ENCODE measurements at regions not wholly inside any gene's neighbourhood (a gene's known extent, or its start where the extent isn't known, plus 50 kb on each side); places are given as distances from the start of the nearest gene placed in this dataset.

GRCh38 chr14:76599141-76599540 lies 162.1 kb upstream of the VASH1 start:
- Mint-ChIP-seq H3K4me1 (ENCODE audit: low read depth) (no peaks in the 10 kb centered on the region), H3K27ac (ENCODE audit: unreplicated experiment) (no peak overlapping the region), H3K9me3 (ENCODE audit: low read depth) (peaks cover 10% of the 10 kb centered on the region), H3K27me3 (ENCODE audit: low read depth) (peaks cover 17% of the 10 kb centered on the region), H3K36me3 (ENCODE audit: low read depth) (no peaks in the 10 kb centered on the region), H3K4me3 (ENCODE audit: unreplicated experiment) (no peak overlapping the region)
- TF ChIP-seq CTCF (IDR thresholded peaks at IDR 0.05): no peak
- DNase-seq (ENCODE audit: low spot score): no peak

GRCh38 chr14:76599559-76600287 lies 161.5 kb upstream of the VASH1 start:
- DNase-seq (ENCODE audit: low spot score): no peak
- Mint-ChIP-seq H3K9me3 (ENCODE audit: low read depth) (peaks cover 10% of the 10 kb centered on the region), H3K4me1 (ENCODE audit: low read depth) (no peaks in the 10 kb centered on the region), H3K36me3 (ENCODE audit: low read depth) (no peaks in the 10 kb centered on the region), H3K27me3 (ENCODE audit: low read depth) (peaks cover 19% of the 10 kb centered on the region), H3K27ac (ENCODE audit: unreplicated experiment) (no peak overlapping the region), H3K4me3 (ENCODE audit: unreplicated experiment) (no peak overlapping the region)
- no peak for TF ChIP-seq CTCF (IDR thresholded peaks at IDR 0.05)

DNA sequence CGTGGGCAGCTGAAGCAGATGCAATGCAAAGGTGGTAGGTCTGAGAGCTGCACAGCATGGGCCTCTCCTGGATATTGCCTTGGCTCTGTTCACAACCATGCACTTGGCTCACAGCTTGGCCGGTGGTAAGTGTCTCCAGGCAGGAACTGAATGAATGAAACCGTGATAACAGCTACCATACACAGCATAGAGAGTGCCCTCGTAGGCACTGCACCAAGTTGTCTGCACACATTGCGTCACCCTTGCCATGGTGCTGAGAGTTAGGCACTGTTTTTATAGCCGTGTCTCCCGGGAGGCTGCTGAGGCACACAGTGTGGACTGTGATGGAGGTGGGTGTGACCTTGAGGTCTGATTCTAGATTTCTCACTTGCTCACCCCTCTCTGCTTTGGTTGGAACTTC lies 157.6 kb upstream of the VASH1 start:
- no peak overlapping the region for H3K27ac Mint-ChIP-seq (ENCODE audit: unreplicated experiment)
- TF ChIP-seq CTCF (IDR thresholded peaks at IDR 0.05): no peak
- H3K27me3 Mint-ChIP-seq (ENCODE audit: low read depth): peaks cover 11% of the 10 kb centered on the region
- no peaks in the 10 kb centered on the region for H3K36me3 Mint-ChIP-seq (ENCODE audit: low read depth)
- no peak overlapping the region for H3K4me3 Mint-ChIP-seq (ENCODE audit: unreplicated experiment)
- H3K4me1 Mint-ChIP-seq (ENCODE audit: low read depth): no peaks in the 10 kb centered on the region
- peaks cover 10% of the 10 kb centered on the region for H3K9me3 Mint-ChIP-seq (ENCODE audit: low read depth)
- DNase-seq (ENCODE audit: low spot score): no peak

- H3K9me3 Mint-ChIP-seq (ENCODE audit: low read depth): no peaks in the 10 kb centered on the region
- H3K27me3 Mint-ChIP-seq (ENCODE audit: low read depth): peaks cover 18% of the 10 kb centered on the region
- H3K36me3 Mint-ChIP-seq (ENCODE audit: low read depth): no peaks in the 10 kb centered on the region
- TF ChIP-seq CTCF (IDR thresholded peaks at IDR 0.05): no peak
- DNase-seq (ENCODE audit: low spot score): no peak
- no peak overlapping the region for H3K27ac Mint-ChIP-seq (ENCODE audit: unreplicated experiment)
- no peak overlapping the region for H3K4me3 Mint-ChIP-seq (ENCODE audit: unreplicated experiment)
- no peaks in the 10 kb centered on the region for H3K4me1 Mint-ChIP-seq (ENCODE audit: low read depth)
These were observed 153.8 kb upstream of the VASH1 start for GRCh38 chr14:76607510-76607909.

- peaks cover 26% of the 10 kb centered on the region for H3K27me3 Mint-ChIP-seq (ENCODE audit: low read depth)
- no peak overlapping the region for H3K4me3 Mint-ChIP-seq (ENCODE audit: unreplicated experiment)
- DNase-seq (ENCODE audit: low spot score): no peak
- H3K36me3 Mint-ChIP-seq (ENCODE audit: low read depth): peaks cover 3% of the 10 kb centered on the region
- H3K4me1 Mint-ChIP-seq (ENCODE audit: low read depth): no peaks in the 10 kb centered on the region
- no peak for TF ChIP-seq CTCF (IDR thresholded peaks at IDR 0.05)
- peaks cover 7% of the 10 kb centered on the region for H3K9me3 Mint-ChIP-seq (ENCODE audit: low read depth)
- H3K27ac Mint-ChIP-seq (ENCODE audit: unreplicated experiment): no peak overlapping the region
These were observed 148.6 kb upstream of the VASH1 start for GRCh38 chr14:76612654-76613053.

All from chondrocyte (in vitro differentiated cells).